Gastrocnemius medialis (tissue), 4 donors: ENCODE measurements at regions not wholly inside any gene's neighbourhood (a gene's known extent, or its start where the extent isn't known, plus 50 kb on each side); places are given as distances from the start of the nearest gene placed in this dataset.

Source experiments
- CTCF ChIP-seq, 5 experiments: fragments of 450-650 bp in 3 of 5; fragments of 200-600 bp in 2 of 5; sonication (generic) in 2 of 5; IDR thresholded peaks in 4 of 5; conservative IDR thresholded peaks in 1 of 5; 1 replicate in 4 of 5; 2 replicates in 1 of 5; pipeline ENCODE4 v1.5.1; 2016 to 2019; ENCODE audit warnings: antibody characterized with exemption in 5 of 5, mild to moderate bottlenecking in 3 of 5, moderate library complexity in 3 of 5
- POLR2A ChIP-seq, 2 donors: fragments of 450-650 bp; IDR thresholded peaks; one replicate each; pipeline ENCODE4 v1.6.1; 2017; ENCODE audit warnings: antibody characterized with exemption in 2 of 2, mild to moderate bottlenecking in 2 of 2, moderate library complexity in 2 of 2

GRCh38 chr1:59115865-59116264 lies 181.0 kb upstream of the FGGY start:
- TF ChIP-seq CTCF (IDR thresholded peaks at IDR 0.05 in 4 of 5, conservative IDR thresholded peaks at IDR 0.05 in 1 of 5) (no peak), POLR2A (IDR thresholded peaks at IDR 0.05) (no peak)
